GM19468 (cell line): ENCODE measurements at regions not wholly inside any gene's neighbourhood (a gene's known extent, or its start where the extent isn't known, plus 50 kb on each side); places are given as distances from the start of the nearest gene placed in this dataset.

ENCODE experiments used
- ATAC-seq: cut with Tn5 transposase; IDR thresholded peaks from one replicate; pipeline ENCODE4 v1.9.1; 2021; ENCODE audit warnings: mild to moderate bottlenecking, moderate library complexity, moderate number of reproducible peaks; ENCODE audit not compliant: unreplicated experiment; ENCODE audit errors: extremely low read depth

- no peak for ATAC-seq
Measured at GRCh38 chr2:215530191-215530968, 94.5 kb upstream of the FN1 start.

DNA sequence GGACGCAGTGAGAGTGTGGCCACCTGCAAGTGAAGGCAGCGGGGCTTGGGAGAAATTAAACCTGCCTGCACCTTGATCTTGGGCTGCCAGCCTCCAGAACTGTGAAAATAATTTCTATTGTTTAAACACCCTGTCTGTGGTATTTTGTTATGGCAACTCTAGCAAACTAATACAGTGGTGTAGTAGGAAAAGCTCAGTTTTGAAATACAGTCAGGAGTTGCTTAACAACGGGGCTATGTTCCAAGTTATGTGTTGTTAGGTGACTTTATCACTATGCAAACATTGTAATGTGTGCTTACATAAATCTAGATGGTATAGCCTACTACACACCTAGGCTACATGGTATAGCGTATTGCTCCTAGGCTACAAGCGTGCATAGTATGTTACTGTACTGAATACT is 93.4 kb upstream of the FN1 start:
- no peak for ATAC-seq

GRCh38 chr2:215528555-215528954 is 92.7 kb upstream of the FN1 start:
- no peak for ATAC-seq

DNA sequence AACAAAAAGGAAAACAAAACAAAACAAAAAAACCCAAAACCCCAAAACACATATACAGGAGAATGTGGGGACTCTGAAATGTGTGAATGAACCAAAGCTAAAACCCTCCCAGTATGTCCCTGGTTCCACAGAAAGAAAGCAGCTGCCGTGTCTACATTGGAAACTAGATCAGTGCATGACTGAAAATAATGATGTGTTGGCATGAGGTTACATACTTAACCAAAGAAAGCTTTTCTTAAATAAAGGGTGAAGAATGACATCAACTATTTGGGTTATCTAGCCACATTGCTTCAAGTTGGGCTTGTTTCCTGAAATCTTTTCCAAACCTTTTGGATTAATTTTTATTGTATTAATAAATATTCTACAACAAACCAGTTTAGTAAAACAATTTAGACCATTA is 91.9 kb upstream of the FN1 start:
- no peak for ATAC-seq

DNA sequence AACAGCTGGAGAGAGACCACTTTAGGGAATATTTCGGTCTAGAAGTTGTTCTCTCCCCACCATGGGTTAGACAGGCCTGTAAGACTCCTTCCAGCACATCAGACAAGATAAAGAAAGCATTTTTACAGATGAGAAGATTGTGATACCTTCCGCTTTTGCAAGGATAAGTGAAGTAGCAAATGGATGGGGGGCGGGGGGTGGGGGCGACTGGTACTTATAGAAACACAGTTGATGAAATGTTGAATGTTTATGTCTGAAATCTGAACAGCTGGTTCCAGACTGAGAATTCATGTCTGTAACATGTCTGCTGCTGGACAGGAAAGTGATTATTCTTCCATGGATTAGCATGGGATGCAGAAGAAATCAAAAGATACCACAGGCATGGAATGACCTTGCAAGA is 90.5 kb upstream of the FN1 start:
- no peak for ATAC-seq

- no peak for ATAC-seq
Measured at GRCh38 chr2:215522237-215522636, 86.4 kb upstream of the FN1 start.

DNA sequence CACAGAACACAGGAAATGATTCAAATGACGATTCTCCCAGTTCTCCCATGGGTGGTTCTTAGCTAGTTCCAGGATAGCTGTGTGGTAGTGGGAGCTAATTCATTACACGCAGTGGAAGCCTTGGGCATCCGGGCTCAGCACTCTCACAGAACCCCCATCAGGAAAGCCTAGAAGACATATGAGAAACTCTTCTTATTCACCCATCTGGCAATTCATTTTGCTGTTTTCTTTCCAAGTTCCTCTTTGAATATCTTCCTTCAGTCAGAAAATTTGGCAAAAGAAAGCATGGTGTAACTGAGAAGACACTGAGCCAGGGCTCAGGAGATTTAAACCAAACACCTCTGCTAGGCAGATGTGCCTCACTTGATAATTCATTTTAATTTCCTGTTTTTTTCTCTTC is 85.2 kb upstream of the FN1 start:
- ATAC-seq, result no peak

DNA sequence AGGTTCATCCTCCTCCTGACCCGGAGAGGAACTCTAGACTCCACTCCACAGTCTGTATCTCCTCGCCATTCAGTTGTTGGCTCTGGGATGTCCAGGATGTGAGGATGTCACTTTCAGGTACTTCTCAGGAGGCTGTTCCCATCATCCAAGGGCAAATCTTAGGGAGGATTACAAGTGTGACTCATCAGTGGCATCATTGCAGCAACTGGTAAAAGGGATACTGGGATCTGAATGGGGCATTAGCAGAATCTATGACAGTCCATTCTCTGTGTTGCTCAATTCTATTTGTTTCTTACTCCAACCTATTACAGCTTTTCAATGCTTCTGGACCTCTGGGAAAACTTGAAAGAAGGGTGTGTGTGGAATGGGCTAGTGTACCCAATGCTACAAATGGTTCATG is 81.5 kb upstream of the FN1 start:
- no peak for ATAC-seq

DNA sequence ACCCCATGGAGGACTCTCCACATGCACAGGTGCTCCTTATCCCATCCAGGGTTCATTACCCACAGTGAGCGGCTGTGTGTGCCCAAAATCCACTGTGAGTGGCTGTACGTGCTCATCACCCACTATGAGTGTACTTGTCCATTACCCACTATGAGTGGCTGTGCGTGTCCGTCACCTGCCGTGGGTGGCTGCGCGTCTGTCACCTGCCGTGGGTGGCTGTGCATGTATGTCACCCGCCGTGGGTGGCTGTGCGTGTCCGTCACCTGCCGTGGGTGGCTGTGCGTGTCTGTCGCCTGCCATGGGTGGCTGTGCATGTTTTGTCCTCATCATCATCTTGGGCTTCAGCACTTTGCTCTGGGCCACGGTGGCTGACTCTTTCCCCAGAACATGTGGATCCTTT is 78.6 kb upstream of the FN1 start:
- no peak for ATAC-seq

- no peak for ATAC-seq
Measured at GRCh38 chr2:215511454-215512346, 75.8 kb upstream of the FN1 start.

DNA sequence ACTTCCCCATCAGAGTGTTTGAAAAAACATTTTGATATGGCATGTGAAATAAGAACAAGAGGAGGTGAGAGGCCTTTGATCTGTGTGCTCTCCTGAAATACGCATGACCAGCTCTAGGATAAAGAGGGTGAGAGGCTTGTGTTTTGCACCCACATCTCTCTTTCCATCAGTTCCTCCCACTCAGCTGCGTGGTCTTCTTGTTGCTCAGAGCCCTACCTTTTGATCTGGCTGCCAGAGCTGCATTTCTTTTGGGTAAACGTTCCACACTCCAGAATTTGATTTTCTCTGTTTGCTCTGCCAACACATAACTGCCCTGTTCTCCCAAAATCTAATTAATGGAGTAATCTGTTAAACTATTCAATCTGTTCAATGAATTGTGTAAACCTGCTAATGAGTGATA is 72.0 kb upstream of the FN1 start:
- ATAC-seq, result no peak

- ATAC-seq, result no peak
Measured at GRCh38 chr2:215507136-215507535, 71.3 kb upstream of the FN1 start.

DNA sequence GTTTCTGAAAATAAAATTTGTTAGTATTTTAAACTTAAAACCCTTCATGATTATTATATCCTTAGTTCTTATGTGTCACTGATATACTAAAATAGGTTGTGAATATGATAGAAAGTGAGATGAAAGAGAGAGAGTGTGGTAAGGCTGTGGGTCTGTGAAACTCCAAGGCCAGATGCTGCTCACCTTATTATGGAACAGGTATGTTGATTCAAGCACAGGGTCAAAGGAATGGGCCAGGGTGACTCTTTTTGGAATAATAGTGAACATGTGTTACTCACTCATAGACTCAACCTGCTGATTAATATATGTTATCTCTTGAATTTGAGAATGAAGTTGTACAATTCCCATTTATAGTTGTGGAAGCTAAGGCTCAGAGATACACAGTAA is 70.7 kb upstream of the FN1 start:
- ATAC-seq, result no peak

GRCh38 chr2:215505044-215505786 is 69.3 kb upstream of the FN1 start:
- no peak for ATAC-seq

DNA sequence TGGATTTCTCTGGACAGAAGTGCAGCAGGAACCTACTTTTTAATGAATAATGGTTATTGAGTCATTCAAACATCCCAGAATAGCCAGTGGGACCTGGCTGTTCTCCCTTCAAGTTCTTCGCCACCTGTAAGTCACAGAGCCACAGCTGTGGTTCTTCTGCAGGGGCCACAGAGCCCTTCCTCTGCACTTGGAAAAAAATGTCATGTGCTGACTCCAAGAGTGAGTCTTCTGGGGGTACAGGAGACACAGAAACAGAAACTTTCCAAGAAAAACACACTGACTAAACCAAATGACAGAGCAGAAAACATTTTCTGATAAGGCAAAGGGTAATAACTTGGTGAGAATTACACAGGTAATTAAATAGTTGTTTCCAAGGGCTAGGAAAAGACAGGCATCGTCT is 68.7 kb upstream of the FN1 start:
- no peak for ATAC-seq

GRCh38 chr2:215503381-215503780 is 67.5 kb upstream of the FN1 start:
- no peak for ATAC-seq

DNA sequence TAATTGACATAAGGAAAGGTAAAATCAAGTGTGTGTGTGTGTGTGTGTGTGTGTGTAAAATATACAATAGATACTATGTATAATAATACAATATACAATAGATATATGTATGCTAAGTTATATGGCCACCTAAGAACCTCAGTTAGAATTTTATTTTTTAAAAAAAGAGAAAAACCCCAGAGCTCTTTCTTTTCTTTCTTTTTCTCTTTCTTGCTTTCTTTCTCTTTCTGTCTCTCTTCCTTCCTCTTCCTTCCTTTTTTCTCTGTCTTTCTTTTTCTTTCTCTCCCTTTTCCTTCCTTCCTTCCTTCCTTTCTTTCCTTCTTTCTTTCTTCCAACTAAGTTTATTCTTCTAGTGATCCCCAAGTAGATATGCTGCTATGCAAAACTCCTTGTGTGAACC is 64.6 kb upstream of the FN1 start:
- ATAC-seq, result no peak

DNA sequence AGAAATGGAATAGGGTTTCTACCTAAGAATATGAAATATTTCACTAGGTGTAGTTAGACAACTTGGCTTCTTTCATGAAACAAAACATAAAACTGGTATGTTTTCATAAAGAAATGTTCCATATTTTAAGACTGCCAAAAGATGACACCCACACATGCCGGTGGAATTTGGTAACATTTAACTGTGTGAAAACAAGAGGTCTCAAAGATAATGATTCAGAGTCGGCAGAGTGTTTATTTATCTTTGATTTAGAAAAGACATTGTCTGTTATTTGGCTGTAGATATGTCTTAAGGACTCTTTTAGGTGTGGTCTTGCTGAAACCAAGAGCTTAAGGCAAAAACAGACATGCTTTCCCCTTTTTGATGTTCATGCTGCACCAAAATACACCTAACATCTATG is 63.5 kb upstream of the FN1 start:
- ATAC-seq, result no peak

GRCh38 chr2:215498431-215498830 is 62.6 kb upstream of the FN1 start:
- ATAC-seq, result no peak

- ATAC-seq, result no peak
Measured at GRCh38 chr2:215493376-215493775, 57.5 kb upstream of the FN1 start.

DNA sequence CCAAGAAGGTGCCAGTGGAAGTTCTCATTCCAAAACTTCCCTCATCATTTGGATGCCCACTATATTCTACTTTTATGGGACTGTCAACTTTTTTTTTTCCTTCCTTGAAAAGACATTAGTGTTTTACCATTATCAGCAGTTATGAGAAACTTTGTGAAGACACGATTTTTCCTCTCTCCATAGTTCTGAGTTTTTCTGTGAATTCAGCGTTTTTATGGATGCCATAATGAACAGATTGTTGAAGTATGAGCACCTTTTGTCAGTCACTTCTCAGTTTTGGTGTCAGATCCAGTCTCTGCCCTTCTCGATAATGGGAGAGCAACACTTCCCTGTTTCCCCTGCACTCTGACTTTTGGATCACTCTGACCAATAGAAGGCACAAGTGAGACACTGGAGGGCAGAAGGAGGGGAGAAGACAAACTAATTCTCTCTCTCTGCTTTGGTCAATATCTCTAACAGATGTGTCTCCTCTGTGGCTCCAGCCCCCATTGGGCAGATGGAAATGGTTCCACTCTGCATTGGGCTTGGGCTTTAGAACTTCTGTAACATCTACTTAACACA is 53.5 kb upstream of the FN1 start:
- ATAC-seq, result no peak
